Panc1 (cell line): ENCODE measurements at regions not wholly inside any gene's neighbourhood (a gene's known extent, or its start where the extent isn't known, plus 50 kb on each side); places are given as distances from the start of the nearest gene placed in this dataset.

Source experiments
- ATAC-seq: fragments of 200-7000 bp; cut with Tn5 transposase; 2 replicates; pipeline ENCODE4 v1.9.1; 2020; ENCODE audit warnings: mild to moderate bottlenecking, moderate library complexity
- BruUV-seq: library from RNA; stranded (reverse); fragments of 400-500 nt; replicated peaks from 2 replicates; lab custom pipeline; 2021; lab: Mats Ljungman, UMichigan
- CTCF ChIA-PET: fragments of 300-600 bp; sonication (Branson Sonifier 250); formaldehyde crosslinking; loops from one replicate; lab custom pipeline; 2022; ENCODE audit warnings: antibody characterized with exemption; lab: Charles Lee
- POLR2A ChIA-PET: fragments of 300-600 bp; sonication (Branson Sonifier 250); formaldehyde crosslinking; loops from one replicate; lab custom pipeline; 2022; ENCODE audit warnings: antibody characterized with exemption; lab: Charles Lee
- DNase-seq: peaks from one replicate; pipeline ENCODE4 v3.0.0-alpha.2; 2010; ENCODE audit warnings: low read depth, low spot score
- H3K27ac ChIP-seq: 2 replicates; pipeline ENCODE4 v1.5.1; 2011; ENCODE audit warnings: mild to moderate bottlenecking, low read length, inconsistent platforms
- H3K27me3 ChIP-seq: fragments of 200-500 bp; sonication (Bioruptor generic); 2 replicates; pipeline ENCODE4 v1.6.0; 2014; ENCODE audit warnings: low read length, inconsistent platforms; ENCODE audit not compliant: control insufficient read depth, insufficient read depth
- H3K36me3 ChIP-seq: fragments of 200-500 bp; sonication (Bioruptor generic); 2 replicates; pipeline ENCODE4 v1.5.1; 2014; ENCODE audit warnings: inconsistent platforms, mild to moderate bottlenecking, low read length, moderate library complexity; ENCODE audit not compliant: control insufficient read depth, insufficient read depth
- H3K4me1 ChIP-seq: 2 replicates; pipeline ENCODE4 v1.5.1; 2011; ENCODE audit warnings: inconsistent platforms, mild to moderate bottlenecking, low read length, moderate library complexity; ENCODE audit not compliant: control insufficient read depth, insufficient read depth
- H3K4me3 ChIP-seq, 2 experiments: 2 replicates each; pipeline ENCODE4 v1.5.1; 2011 to 2012; ENCODE audit warnings: low read depth in 2 of 2, low read length in 2 of 2, mild to moderate bottlenecking in 2 of 2, inconsistent platforms in 1 of 2, moderate library complexity in 1 of 2
- H3K9me3 ChIP-seq: fragments of 200-500 bp; sonication (Bioruptor generic); 2 replicates; pipeline ENCODE4 v1.5.1; 2014; ENCODE audit warnings: low read depth, mild to moderate bottlenecking, inconsistent platforms, low read length, moderate library complexity; ENCODE audit not compliant: control insufficient read depth, insufficient read depth
- POLR2AphosphoS5 ChIP-seq: IDR thresholded peaks from 2 replicates; pipeline ENCODE4 v1.6.1; 2012; ENCODE audit warnings: mild to moderate bottlenecking, low read depth, low read length, moderate library complexity
- SIN3A ChIP-seq: IDR thresholded peaks from 2 replicates; pipeline ENCODE4 v1.6.1; 2012; ENCODE audit warnings: low read depth, mild to moderate bottlenecking, low read length, moderate library complexity, borderline replicate concordance; ENCODE audit not compliant: insufficient read depth
- TCF7L2 ChIP-seq: IDR thresholded peaks from 2 replicates; pipeline ENCODE4 v1.6.1; 2011; ENCODE audit warnings: mild to moderate bottlenecking, low read depth, low read length, inconsistent platforms
- in situ Hi-C: cut with HindIII; loops from 2 replicates; pipeline ENCODE4 v1.10.0; 2016; ENCODE audit warnings: low sequenced_read_pairs, low pct_unique_long_range_greater_than_20kb
- intact Hi-C: fragments of 100-400 bp; cut with micrococcal nuclease; formaldehyde crosslinking; loops from one replicate; pipeline ENCODE4 v1.10.0; 2022; ENCODE audit not compliant: unreplicated experiment
- TF ChIP-seq, protein P1 (sequence below): fragments of 450-650 bp; IDR thresholded peaks from 2 replicates; pipeline ENCODE4 v1.5.1; 2017; ENCODE audit warnings: mild to moderate bottlenecking
- TF ChIP-seq, protein P2 (sequence below), 2 experiments: IDR thresholded peaks; 2 replicates each; pipeline ENCODE4 v1.6.1; 2011 to 2012; ENCODE audit warnings: low read depth in 2 of 2, control low read depth in 1 of 2, low read length in 1 of 2, mild to moderate bottlenecking in 1 of 2, moderate library complexity in 1 of 2; ENCODE audit not compliant: insufficient read depth in 1 of 2

DNA sequence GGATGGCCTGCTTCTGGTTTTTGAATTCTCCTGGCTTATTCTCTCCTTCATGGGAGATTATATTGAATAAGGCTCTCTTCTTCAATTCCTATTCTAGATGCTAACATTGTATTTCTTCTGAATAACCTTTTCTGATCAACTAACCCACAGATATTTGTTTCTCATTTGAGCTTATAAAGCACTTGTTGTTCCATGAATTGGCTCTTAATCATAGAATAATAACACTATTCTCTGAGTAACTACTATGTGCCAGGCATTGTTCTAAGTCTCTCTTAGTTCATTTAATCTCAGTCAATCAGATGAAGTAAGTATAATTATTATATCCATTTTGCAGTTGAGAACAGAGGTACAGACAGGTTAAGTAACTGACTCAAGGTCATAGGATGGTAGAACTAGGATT is 136.3 kb upstream of the MLIP start:
- TF ChIP-seq, protein P1, sequence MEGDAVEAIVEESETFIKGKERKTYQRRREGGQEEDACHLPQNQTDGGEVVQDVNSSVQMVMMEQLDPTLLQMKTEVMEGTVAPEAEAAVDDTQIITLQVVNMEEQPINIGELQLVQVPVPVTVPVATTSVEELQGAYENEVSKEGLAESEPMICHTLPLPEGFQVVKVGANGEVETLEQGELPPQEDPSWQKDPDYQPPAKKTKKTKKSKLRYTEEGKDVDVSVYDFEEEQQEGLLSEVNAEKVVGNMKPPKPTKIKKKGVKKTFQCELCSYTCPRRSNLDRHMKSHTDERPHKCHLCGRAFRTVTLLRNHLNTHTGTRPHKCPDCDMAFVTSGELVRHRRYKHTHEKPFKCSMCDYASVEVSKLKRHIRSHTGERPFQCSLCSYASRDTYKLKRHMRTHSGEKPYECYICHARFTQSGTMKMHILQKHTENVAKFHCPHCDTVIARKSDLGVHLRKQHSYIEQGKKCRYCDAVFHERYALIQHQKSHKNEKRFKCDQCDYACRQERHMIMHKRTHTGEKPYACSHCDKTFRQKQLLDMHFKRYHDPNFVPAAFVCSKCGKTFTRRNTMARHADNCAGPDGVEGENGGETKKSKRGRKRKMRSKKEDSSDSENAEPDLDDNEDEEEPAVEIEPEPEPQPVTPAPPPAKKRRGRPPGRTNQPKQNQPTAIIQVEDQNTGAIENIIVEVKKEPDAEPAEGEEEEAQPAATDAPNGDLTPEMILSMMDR = no peak
- TF ChIP-seq, protein P2, sequence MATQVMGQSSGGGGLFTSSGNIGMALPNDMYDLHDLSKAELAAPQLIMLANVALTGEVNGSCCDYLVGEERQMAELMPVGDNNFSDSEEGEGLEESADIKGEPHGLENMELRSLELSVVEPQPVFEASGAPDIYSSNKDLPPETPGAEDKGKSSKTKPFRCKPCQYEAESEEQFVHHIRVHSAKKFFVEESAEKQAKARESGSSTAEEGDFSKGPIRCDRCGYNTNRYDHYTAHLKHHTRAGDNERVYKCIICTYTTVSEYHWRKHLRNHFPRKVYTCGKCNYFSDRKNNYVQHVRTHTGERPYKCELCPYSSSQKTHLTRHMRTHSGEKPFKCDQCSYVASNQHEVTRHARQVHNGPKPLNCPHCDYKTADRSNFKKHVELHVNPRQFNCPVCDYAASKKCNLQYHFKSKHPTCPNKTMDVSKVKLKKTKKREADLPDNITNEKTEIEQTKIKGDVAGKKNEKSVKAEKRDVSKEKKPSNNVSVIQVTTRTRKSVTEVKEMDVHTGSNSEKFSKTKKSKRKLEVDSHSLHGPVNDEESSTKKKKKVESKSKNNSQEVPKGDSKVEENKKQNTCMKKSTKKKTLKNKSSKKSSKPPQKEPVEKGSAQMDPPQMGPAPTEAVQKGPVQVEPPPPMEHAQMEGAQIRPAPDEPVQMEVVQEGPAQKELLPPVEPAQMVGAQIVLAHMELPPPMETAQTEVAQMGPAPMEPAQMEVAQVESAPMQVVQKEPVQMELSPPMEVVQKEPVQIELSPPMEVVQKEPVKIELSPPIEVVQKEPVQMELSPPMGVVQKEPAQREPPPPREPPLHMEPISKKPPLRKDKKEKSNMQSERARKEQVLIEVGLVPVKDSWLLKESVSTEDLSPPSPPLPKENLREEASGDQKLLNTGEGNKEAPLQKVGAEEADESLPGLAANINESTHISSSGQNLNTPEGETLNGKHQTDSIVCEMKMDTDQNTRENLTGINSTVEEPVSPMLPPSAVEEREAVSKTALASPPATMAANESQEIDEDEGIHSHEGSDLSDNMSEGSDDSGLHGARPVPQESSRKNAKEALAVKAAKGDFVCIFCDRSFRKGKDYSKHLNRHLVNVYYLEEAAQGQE (IDR thresholded peaks at IDR 0.05; ENCODE audit: insufficient read depth in 1 of 2, low read depth in 2 of 2, low read length in 1 of 2) = no peak
- TF ChIP-seq SIN3A (no peak), TCF7L2 (no peak), POLR2AphosphoS5 (no peak)
- in situ Hi-C loops = no loop called here
- DNase-seq (no peak), ATAC-seq (no peak)
- Histone ChIP-seq H3K9me3 (no peaks in the 10 kb centered on the region), H3K27ac (no peak overlapping the region), H3K4me3 (no peak overlapping the region), H3K27me3 (peaks cover 2% of the 10 kb centered on the region; the same call in 1 of the 2 replicates), H3K36me3 (no peaks in the 10 kb centered on the region), H3K4me1 (no peaks in the 10 kb centered on the region)
- ChIA-PET POLR2A (no interaction called here), CTCF (interaction anchor here (1.0 kb wide), 1 partner anchor 12 kb away, joined by 3 read pairs; no protein-coding TSS in a partner anchor)
- intact Hi-C loops = no loop called here
- no TSS peak for BruUV-seq

DNA sequence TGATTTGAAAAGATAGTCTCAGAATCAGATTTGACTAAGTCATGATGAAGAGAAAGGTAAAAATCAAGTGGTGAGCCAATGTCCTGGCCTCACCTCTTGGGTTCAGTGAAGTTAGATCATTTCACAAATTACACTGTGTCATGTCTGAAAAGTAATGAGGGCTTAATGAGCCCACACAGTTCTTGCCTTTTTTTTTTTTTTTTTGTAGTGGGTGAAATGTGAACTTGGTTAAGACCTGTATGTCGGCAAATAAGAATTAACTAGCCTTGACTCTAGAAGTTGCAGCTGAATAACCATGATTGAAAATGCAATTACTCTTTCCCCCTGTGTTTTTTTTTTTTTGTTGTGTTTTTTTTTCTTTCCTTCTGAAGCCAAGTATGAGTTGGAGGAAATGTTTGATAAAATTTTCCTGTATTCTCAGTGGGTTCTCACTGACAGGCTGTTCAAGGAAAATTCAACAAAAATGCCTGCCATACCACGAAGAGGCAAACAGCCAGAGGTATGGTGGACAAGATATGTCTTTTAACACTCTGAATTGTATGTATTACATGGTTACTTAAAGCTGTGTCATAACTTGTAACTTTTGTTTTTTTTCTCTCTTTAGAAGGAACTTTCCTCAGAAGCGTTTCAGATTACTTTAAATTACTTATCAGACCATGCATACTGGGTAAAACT is 135.2 kb upstream of the MLIP start:
- no peak for DNase-seq
- in situ Hi-C loops (no loop called here), intact Hi-C loops (no loop called here)
- Histone ChIP-seq H3K4me3 (no peak overlapping the region), H3K27ac (no peak overlapping the region), H3K36me3 (no peaks in the 10 kb centered on the region), H3K4me1 (no peaks in the 10 kb centered on the region), H3K27me3 (no peaks in the 10 kb centered on the region), H3K9me3 (no peaks in the 10 kb centered on the region)
- TF ChIP-seq, protein P1 = no peak
- TF ChIP-seq, protein P2 (IDR thresholded peaks at IDR 0.05; ENCODE audit: insufficient read depth in 1 of 2, low read depth in 2 of 2, low read length in 1 of 2) = no peak
- no peak for TF ChIP-seq SIN3A
- TF ChIP-seq POLR2AphosphoS5 = no peak
- TF ChIP-seq TCF7L2 = no peak
- ChIA-PET POLR2A (interaction anchor here (0.6 to 0.7 kb wide), 2 partner anchors 150 to 501 kb away, joined by 3 to 5 read pairs; no protein-coding TSS in a partner anchor), CTCF (interaction anchor here (0.7 to 1.0 kb wide), 2 partner anchors 10 to 1081 kb away, joined by 3 to 4 read pairs; no protein-coding TSS in a partner anchor)
- no TSS peak for BruUV-seq
- ATAC-seq = no peak
